ENCODE measurements at regions not wholly inside any gene's neighbourhood (a gene's known extent, or its start where the extent isn't known, plus 50 kb on each side); places are given as distances from the start of the nearest gene placed in this dataset.
"Not testable (repeated sequence)": the region's sequence is repeated elsewhere in the genome, so short reads cannot be mapped to it uniquely, and the experiment has no call there.

GRCh38 chr6:67467341-67467740, 1167.7 kb upstream of the ADGRB3 start:
- Histone ChIP-seq H3K4me3 (no peak overlapping the region), H3K4me2 (ENCODE audit: control insufficient read depth, insufficient read depth) (no peak overlapping the region), H4K20me1 (ENCODE audit: control insufficient read depth, insufficient read depth) (no peaks in the 10 kb centered on the region), H3K9ac (ENCODE audit: control insufficient read depth, insufficient read depth, low read length) (no peak overlapping the region), H2AFZ (ENCODE audit: control insufficient read depth, low read depth, low read length) (no peak overlapping the region), H3K4me1 (ENCODE audit: control insufficient read depth, insufficient read depth, low read length) (no peaks in the 10 kb centered on the region), H3K27me3 (replicated peaks in 1 of 2; ENCODE audit: control insufficient read depth in 2 of 2, insufficient read depth in 2 of 2, low read length in 1 of 2) (no peaks in the 10 kb centered on the region), H3K79me2 (ENCODE audit: control insufficient read depth, insufficient read depth, low read length) (no peaks in the 10 kb centered on the region), H3K27ac (ENCODE audit: control insufficient read depth, insufficient read depth) (no peak overlapping the region), H3K36me3 (ENCODE audit: control insufficient read depth in 2 of 2, insufficient read depth in 2 of 2, low read length in 1 of 2) (no peaks in the 10 kb centered on the region), H3K9me3 (replicated peaks; ENCODE audit: control insufficient read depth, insufficient read depth, low read length) (no peaks in the 10 kb centered on the region)
- ChIA-PET CTCF (no interaction called here), RAD21 (ENCODE audit: unreplicated experiment) (no interaction called here), POLR2A (no interaction called here), SMC1A (ENCODE audit: uncharacterized antibody, unreplicated experiment) (no interaction called here)
- 36% methylated on average over 7 of the region's 7 CpGs for WGBS (ENCODE audit: insufficient coverage, insufficient replicate concordance, low lambda C conversion rate, missing lambda C conversion rate)
- BruUV-seq (replicated peaks) = no TSS peak
- FAIRE-seq = no peak
- in situ Hi-C loops (cut with MboI) (no loop called here), intact Hi-C loops (cut with micrococcal nuclease; ENCODE audit: unreplicated experiment) (no loop called here)
- ATAC-seq = no peak
- TF ChIP-seq MXI1 (IDR thresholded peaks at IDR 0.05; ENCODE audit: low read depth, low read length) = no peak
- no peak for TF ChIP-seq ZNF384 (IDR thresholded peaks at IDR 0.05; ENCODE audit: borderline replicate concordance, low read depth, low read length)
- no peak for TF ChIP-seq SRF (IDR thresholded peaks at IDR 0.05; ENCODE audit: low read depth in 2 of 2, low read length in 2 of 2)
- TF ChIP-seq BACH1 (IDR thresholded peaks at IDR 0.05; ENCODE audit: borderline replicate concordance) = no peak
- no peak for TF ChIP-seq CBX5 (IDR thresholded peaks at IDR 0.05; ENCODE audit: low read depth)
- no peak for DNase-seq (ENCODE audit: low read depth, low spot score)

GRCh38 chr6:67462725-67463124, 1172.4 kb upstream of the ADGRB3 start:
- ATAC-seq; H3K79me2 ChIP-seq (ENCODE audit: control insufficient read depth, insufficient read depth, low read length); H2AFZ ChIP-seq (ENCODE audit: control insufficient read depth, low read depth, low read length); FAIRE-seq; H3K9ac ChIP-seq (ENCODE audit: control insufficient read depth, insufficient read depth, low read length); H3K4me1 ChIP-seq (ENCODE audit: control insufficient read depth, insufficient read depth, low read length); H3K4me2 ChIP-seq (ENCODE audit: control insufficient read depth, insufficient read depth); H3K9me3 ChIP-seq (replicated peaks; ENCODE audit: control insufficient read depth, insufficient read depth, low read length); in situ Hi-C loops (cut with MboI); H3K4me3 ChIP-seq; H4K20me1 ChIP-seq (ENCODE audit: control insufficient read depth, insufficient read depth); CTCF ChIA-PET; intact Hi-C loops (cut with micrococcal nuclease; ENCODE audit: unreplicated experiment); H3K27me3 ChIP-seq (replicated peaks in 1 of 2; ENCODE audit: control insufficient read depth in 2 of 2, insufficient read depth in 2 of 2, low read length in 1 of 2); BruUV-seq (replicated peaks); POLR2A ChIA-PET; DNase-seq (ENCODE audit: low read depth, low spot score); SMC1A ChIA-PET (ENCODE audit: uncharacterized antibody, unreplicated experiment); H3K27ac ChIP-seq (ENCODE audit: control insufficient read depth, insufficient read depth); RAD21 ChIA-PET (ENCODE audit: unreplicated experiment); H3K36me3 ChIP-seq (ENCODE audit: control insufficient read depth in 2 of 2, insufficient read depth in 2 of 2, low read length in 1 of 2): not testable (repeated sequence)
- 60% methylated on average over 1 of the region's 1 CpG for WGBS (ENCODE audit: insufficient coverage, insufficient replicate concordance, low lambda C conversion rate, missing lambda C conversion rate)
